ENCODE measurements at regions not wholly inside any gene's neighbourhood (a gene's known extent, or its start where the extent isn't known, plus 50 kb on each side); places are given as distances from the start of the nearest gene placed in this dataset.

- Histone ChIP-seq H3F3A (ENCODE audit: insufficient read depth, low read length, poor library complexity, severe bottlenecking) (no peaks in the 10 kb centered on the region), H3K27me3 (ENCODE audit: insufficient read depth, low read depth, low read length) (peaks cover 13% of the 10 kb centered on the region), H3K4me3 (ENCODE audit: low read length) (no peak overlapping the region), H2AFZ (ENCODE audit: low read depth, low read length) (no peak overlapping the region), H3K27ac (ENCODE audit: low read length) (no peak overlapping the region), H3K9ac (ENCODE audit: low read length) (no peak overlapping the region), H3K4me2 (ENCODE audit: low read length) (no peak overlapping the region), H3K79me2 (replicated peaks; ENCODE audit: insufficient read depth, low read length) (no peaks in the 10 kb centered on the region), H3K9me3 (ENCODE audit: low read length) (no peaks in the 10 kb centered on the region), H3K36me3 (ENCODE audit: insufficient read depth, low read length) (no peaks in the 10 kb centered on the region), H3K9me2 (ENCODE audit: insufficient read depth, low read length) (no peaks in the 10 kb centered on the region), H4K20me1 (ENCODE audit: insufficient read depth) (no peaks in the 10 kb centered on the region)
- TF ChIP-seq MXI1 (conservative IDR thresholded peaks at IDR 0.05; ENCODE audit: poor library complexity, severe bottlenecking) (no peak), CTCF (IDR thresholded peaks at IDR 0.05; ENCODE audit: poor library complexity, severe bottlenecking) (no peak), POLR2AphosphoS5 (IDR thresholded peaks at IDR 0.05) (no peak), EZH2 (IDR thresholded peaks at IDR 0.05; ENCODE audit: borderline replicate concordance, insufficient read depth, low read length, poor library complexity, severe bottlenecking) (no peak), RAD21 (conservative IDR thresholded peaks at IDR 0.05) (no peak), SMC3 (conservative IDR thresholded peaks at IDR 0.05; ENCODE audit: poor library complexity) (no peak), TAF1 (IDR thresholded peaks at IDR 0.05; ENCODE audit: low read depth) (no peak), EP300 (conservative IDR thresholded peaks at IDR 0.05; ENCODE audit: poor library complexity, severe bottlenecking) (no peak), REST (IDR thresholded peaks at IDR 0.05; ENCODE audit: borderline replicate concordance) (no peak)
Measured at GRCh38 chr14:34056046-34056445, 105.2 kb upstream of the EGLN3 start.

DNA sequence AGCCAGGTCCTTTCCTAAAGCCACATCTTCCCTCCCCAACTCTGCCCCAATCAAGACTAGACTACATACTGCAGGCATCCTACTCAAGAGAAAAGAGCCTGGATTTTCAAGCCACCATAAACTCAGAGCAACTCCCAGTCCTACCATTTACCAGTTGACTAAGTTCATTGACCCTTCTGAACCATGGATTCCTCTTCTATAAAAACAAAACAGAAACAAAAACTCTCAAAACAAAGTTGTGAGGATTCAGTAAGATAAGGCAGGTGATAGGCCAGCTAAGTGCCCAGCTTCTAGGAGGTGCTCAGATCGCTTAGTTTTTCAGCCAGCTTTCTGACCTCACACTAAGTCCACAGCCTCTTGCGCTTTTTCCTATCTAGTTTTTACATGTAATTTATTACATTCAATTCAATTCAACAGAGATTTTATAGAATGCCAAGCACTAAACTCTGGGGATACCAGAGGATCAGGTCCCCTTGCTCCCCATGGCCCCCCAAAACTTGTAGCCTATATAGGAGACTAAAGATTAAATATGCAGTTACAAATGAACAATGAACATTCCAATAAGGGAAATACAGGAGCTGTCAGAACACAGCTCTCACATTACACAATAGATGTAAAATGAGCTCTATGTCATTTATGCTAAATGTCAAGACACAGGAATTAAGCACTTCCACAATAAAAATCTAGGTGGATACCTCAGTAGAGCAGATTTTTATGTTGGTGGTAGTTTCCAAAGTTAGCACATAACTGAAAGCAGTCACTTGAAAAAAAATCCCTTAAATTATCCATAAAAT, 104.5 kb upstream of the EGLN3 start:
- Histone ChIP-seq H3K9me3 (ENCODE audit: low read length) (no peaks in the 10 kb centered on the region), H3K4me3 (ENCODE audit: low read length) (no peak overlapping the region), H3K9me2 (ENCODE audit: insufficient read depth, low read length) (no peaks in the 10 kb centered on the region), H4K20me1 (ENCODE audit: insufficient read depth) (no peaks in the 10 kb centered on the region), H3K9ac (ENCODE audit: low read length) (no peak overlapping the region), H3K27me3 (ENCODE audit: insufficient read depth, low read depth, low read length) (peaks cover 10% of the 10 kb centered on the region), H3K27ac (ENCODE audit: low read length) (no peak overlapping the region), H3F3A (ENCODE audit: insufficient read depth, low read length, poor library complexity, severe bottlenecking) (no peaks in the 10 kb centered on the region), H3K4me2 (ENCODE audit: low read length) (no peak overlapping the region), H3K79me2 (replicated peaks; ENCODE audit: insufficient read depth, low read length) (no peaks in the 10 kb centered on the region), H3K36me3 (ENCODE audit: insufficient read depth, low read length) (no peaks in the 10 kb centered on the region), H2AFZ (ENCODE audit: low read depth, low read length) (no peak overlapping the region)
- TF ChIP-seq SMC3 (conservative IDR thresholded peaks at IDR 0.05; ENCODE audit: poor library complexity), result no peak
- TF ChIP-seq RAD21 (conservative IDR thresholded peaks at IDR 0.05), result no peak
- no peak for TF ChIP-seq REST (IDR thresholded peaks at IDR 0.05; ENCODE audit: borderline replicate concordance)
- TF ChIP-seq POLR2AphosphoS5 (IDR thresholded peaks at IDR 0.05), result no peak
- TF ChIP-seq CTCF (IDR thresholded peaks at IDR 0.05; ENCODE audit: poor library complexity, severe bottlenecking), result no peak
- no peak for TF ChIP-seq EP300 (conservative IDR thresholded peaks at IDR 0.05; ENCODE audit: poor library complexity, severe bottlenecking)
